Transverse colon (tissue), 4 donors: ENCODE measurements at regions not wholly inside any gene's neighbourhood (a gene's known extent, or its start where the extent isn't known, plus 50 kb on each side); places are given as distances from the start of the nearest gene placed in this dataset.

ENCODE experiments used
- DNase-seq: peaks from one replicate; pipeline ENCODE4 v3.0.0-alpha.2; 2019
- H3K27ac ChIP-seq, 4 donors: fragments of 200-600 bp; sonication (generic); 2 replicates each; pipeline ENCODE4 v1.5.1; 2016 to 2018; ENCODE audit warnings: inconsistent platforms in 4 of 4
- H3K27me3 ChIP-seq: fragments of 200-600 bp; sonication (generic); 2 replicates; pipeline ENCODE4 v1.5.1; 2017; ENCODE audit warnings: inconsistent platforms
- H3K36me3 ChIP-seq, 4 donors: fragments of 200-600 bp; sonication (generic); 2 replicates each; pipeline ENCODE4 v1.5.1; 2017 to 2019; ENCODE audit warnings: inconsistent platforms in 4 of 4
- H3K4me1 ChIP-seq, 4 donors: fragments of 200-600 bp; sonication (generic); 2 replicates each; pipeline ENCODE4 v1.5.1; 2017 to 2020; ENCODE audit warnings: inconsistent platforms in 4 of 4
- H3K4me3 ChIP-seq, 4 donors: fragments of 200-600 bp; sonication (generic); 1 replicate in 1 of 4; 2 replicates in 3 of 4; pipeline versions ENCODE4 v1.5.1 to v1.6.1; 2017 to 2019; ENCODE audit warnings: inconsistent platforms in 4 of 4
- H3K9me3 ChIP-seq, 2 donors: fragments of 200-600 bp; sonication (generic); 2 replicates each; pipeline ENCODE4 v1.5.1; 2017 to 2019; ENCODE audit warnings: inconsistent platforms in 2 of 2
- CTCF ChIP-seq, 5 experiments: fragments of 200-600 bp in 3 of 5; fragments of 450-650 bp in 2 of 5; sonication (generic) in 3 of 5; IDR thresholded peaks; 1 replicate in 2 of 5; 2 replicates in 3 of 5; pipeline ENCODE4 v1.5.1; 2016 to 2017; ENCODE audit warnings: antibody characterized with exemption in 5 of 5, inconsistent platforms in 3 of 5, mild to moderate bottlenecking in 2 of 5, moderate library complexity in 1 of 5
- EP300 ChIP-seq: sonication (generic); formaldehyde crosslinking; IDR thresholded peaks from one replicate; pipeline ENCODE4 v1.6.1; 2017; ENCODE audit warnings: antibody characterized with exemption, low read depth
- POLR2A ChIP-seq: fragments of 450-650 bp; IDR thresholded peaks from one replicate; pipeline ENCODE4 v1.6.1; 2016; ENCODE audit warnings: antibody characterized with exemption, mild to moderate bottlenecking, moderate library complexity
- POLR2AphosphoS5 ChIP-seq, 3 donors: sonication (generic); formaldehyde crosslinking; IDR thresholded peaks; one replicate each; pipeline ENCODE4 v1.6.1; 2016; ENCODE audit warnings: antibody characterized with exemption in 3 of 3
- WGBS, 2 donors: methylation state at CpG; one replicate each; pipeline ENCODE4 v1.1.5; 2018; ENCODE audit warnings: low coverage in 1 of 2; 5-methylcytosine and 5-hydroxymethylcytosine counted together
- in situ Hi-C, 4 donors: fragments of 200-750 bp; cut with MboI; loops; one replicate each; pipeline versions ENCODE4 v1.15.0 to v1.15.1; 2017; ENCODE audit warnings: low sequenced_read_pairs in 3 of 4, low pct_ligation_motif_present in 1 of 4, low pct_unique_long_range_greater_than_20kb in 1 of 4
- intact Hi-C: fragments of 100-400 bp; cut with DNase I; formaldehyde crosslinking; loops from one replicate; pipeline ENCODE4 v1.15.1; 2023; ENCODE audit warnings: low total_unique reads

- H3K36me3 ChIP-seq, result no peaks in the 10 kb centered on the region
- intact Hi-C loops (no loop called here), in situ Hi-C loops (no loop called here)
- no peak for DNase-seq
- no peak overlapping the region for H3K27ac ChIP-seq
- H3K4me1 ChIP-seq, result no peaks in the 10 kb centered on the region
- 90% methylated on average over 3 of the region's 3 CpGs; no CpG with 5 or more reads in 1 of the 2 donors for WGBS, 2 donors
- H3K9me3 ChIP-seq, result no peaks in the 10 kb centered on the region
- H3K27me3 ChIP-seq, result peaks cover 21% of the 10 kb centered on the region
- TF ChIP-seq POLR2AphosphoS5 (IDR thresholded peaks at IDR 0.05) (no peak), CTCF (IDR thresholded peaks at IDR 0.05) (no peak), POLR2A (no peak), EP300 (no peak)
- no peak overlapping the region for H3K4me3 ChIP-seq
Measured at GRCh38 chr12:125312471-125312870, 247.2 kb downstream of the AACS start.

GRCh38 chr12:125314051-125314755 lies 249.0 kb downstream of the AACS start:
- WGBS, 2 donors, result 45% methylated on average over 21 of the region's 22 CpGs; no CpG with 5 or more reads in 1 of the 2 donors
- no peaks in the 10 kb centered on the region for H3K9me3 ChIP-seq
- H3K4me1 ChIP-seq, result no peaks in the 10 kb centered on the region
- H3K36me3 ChIP-seq, result no peaks in the 10 kb centered on the region
- DNase-seq, result no peak
- no peak overlapping the region for H3K27ac ChIP-seq
- intact Hi-C loops, result no loop called here
- peaks cover 21% of the 10 kb centered on the region for H3K27me3 ChIP-seq
- in situ Hi-C loops, result no loop called here
- TF ChIP-seq EP300 (no peak), POLR2A (no peak), POLR2AphosphoS5 (IDR thresholded peaks at IDR 0.05) (no peak), CTCF (IDR thresholded peaks at IDR 0.05) (no peak)
- H3K4me3 ChIP-seq, result no peak overlapping the region

- H3K27ac ChIP-seq, result no peak overlapping the region
- no peak overlapping the region for H3K4me3 ChIP-seq
- in situ Hi-C loops (no loop called here), intact Hi-C loops (no loop called here)
- peaks cover 21% of the 10 kb centered on the region for H3K27me3 ChIP-seq
- no peaks in the 10 kb centered on the region for H3K36me3 ChIP-seq
- H3K9me3 ChIP-seq, result no peaks in the 10 kb centered on the region
- WGBS, 2 donors, result 100% methylated on average over 1 of the region's 1 CpG; no CpG with 5 or more reads in 1 of the 2 donors
- no peak for DNase-seq
- no peaks in the 10 kb centered on the region for H3K4me1 ChIP-seq
- TF ChIP-seq EP300 (no peak), CTCF (IDR thresholded peaks at IDR 0.05) (no peak), POLR2A (no peak), POLR2AphosphoS5 (IDR thresholded peaks at IDR 0.05) (no peak)
Measured at GRCh38 chr12:125315771-125316170, 250.5 kb downstream of the AACS start.

GRCh38 chr12:125320177-125320576 lies 254.9 kb downstream of the AACS start:
- Histone ChIP-seq H3K9me3 (no peaks in the 10 kb centered on the region), H3K4me3 (no peak overlapping the region), H3K27me3 (peaks cover 10% of the 10 kb centered on the region), H3K36me3 (no peaks in the 10 kb centered on the region), H3K4me1 (no peaks in the 10 kb centered on the region), H3K27ac (no peak overlapping the region)
- TF ChIP-seq POLR2A (no peak), CTCF (IDR thresholded peaks at IDR 0.05) (no peak)
- DNase-seq, result no peak
- in situ Hi-C loops, result no loop called here
- 86 to 91% methylated on average over 5 to 6 of the region's 6 CpGs for WGBS, 2 donors
- intact Hi-C loops, result no loop called here
